Mesenchymal stem cell (in vitro differentiated cells and primary cell): ENCODE measurements at regions not wholly inside any gene's neighbourhood (a gene's known extent, or its start where the extent isn't known, plus 50 kb on each side); places are given as distances from the start of the nearest gene placed in this dataset.

Experiments used
- DNase-seq: peaks from one replicate; pipeline ENCODE4 v3.0.0-alpha.2; 2013
- H2AFZ ChIP-seq: one replicate; pipeline ENCODE4 v1.6.1; 2013; ENCODE audit warnings: low read depth, mild to moderate bottlenecking, control low read depth, inconsistent platforms, low read length, moderate library complexity
- H2AK5ac ChIP-seq: 2 replicates; pipeline ENCODE4 v1.6.1; 2013; ENCODE audit warnings: low read length, moderate library complexity, mild to moderate bottlenecking, inconsistent platforms; ENCODE audit not compliant: severe bottlenecking
- H2BK120ac ChIP-seq: one replicate; pipeline ENCODE4 v1.6.1; 2013; ENCODE audit warnings: low read depth, mild to moderate bottlenecking, inconsistent platforms, low read length, moderate library complexity
- H2BK12ac ChIP-seq, 2 experiments: one replicate each; pipeline ENCODE4 v1.6.1; 2013; ENCODE audit warnings: inconsistent platforms in 2 of 2, low read length in 2 of 2, mild to moderate bottlenecking in 2 of 2, moderate library complexity in 2 of 2, control low read depth in 1 of 2
- H2BK15ac ChIP-seq: one replicate; pipeline ENCODE4 v1.6.1; 2013; ENCODE audit warnings: mild to moderate bottlenecking, low read depth, inconsistent platforms; ENCODE audit not compliant: poor library complexity, severe bottlenecking
- H2BK5ac ChIP-seq: 2 replicates; pipeline ENCODE4 v1.6.1; 2013; ENCODE audit warnings: low read depth, mild to moderate bottlenecking, low read length, control low read depth, inconsistent platforms; ENCODE audit not compliant: poor library complexity, severe bottlenecking
- H3K14ac ChIP-seq, 2 experiments: one replicate each; pipeline ENCODE4 v1.6.1; 2013; ENCODE audit warnings: inconsistent platforms in 2 of 2, low read length in 2 of 2, control low read depth in 1 of 2, mild to moderate bottlenecking in 1 of 2, moderate library complexity in 1 of 2
- H3K18ac ChIP-seq, 2 experiments: one replicate each; pipeline ENCODE4 v1.6.1; 2013; ENCODE audit warnings: inconsistent platforms in 2 of 2, low read length in 2 of 2, control low read depth in 1 of 2, low read depth in 1 of 2, mild to moderate bottlenecking in 1 of 2
- H3K23ac ChIP-seq, 2 experiments: one replicate each; pipeline ENCODE4 v1.6.1; 2013; ENCODE audit warnings: inconsistent platforms in 2 of 2, low read length in 2 of 2, mild to moderate bottlenecking in 2 of 2, moderate library complexity in 2 of 2, control low read depth in 1 of 2
- H3K27ac ChIP-seq: 2 replicates; pipeline ENCODE4 v1.5.1; 2013; ENCODE audit warnings: mild to moderate bottlenecking, moderate library complexity, low read length, control low read depth, inconsistent platforms; ENCODE audit not compliant: poor library complexity, severe bottlenecking
- H3K27me3 ChIP-seq, 2 experiments: 2 replicates each; pipeline versions ENCODE4 v1.6.1 to v1.7.0; 2013; ENCODE audit warnings: low read length in 2 of 2, mild to moderate bottlenecking in 2 of 2, moderate library complexity in 2 of 2, control low read depth in 1 of 2, inconsistent platforms in 1 of 2; ENCODE audit not compliant: control insufficient read depth in 1 of 2, insufficient read depth in 1 of 2
- H3K36me3 ChIP-seq, 2 experiments: 2 replicates each; pipeline versions ENCODE4 v1.6.1 to v1.7.0; 2013; ENCODE audit warnings: low read length in 2 of 2, control low read depth in 1 of 2, inconsistent platforms in 1 of 2, low read depth in 1 of 2, mild to moderate bottlenecking in 1 of 2; ENCODE audit not compliant: insufficient read depth in 2 of 2, control insufficient read depth in 1 of 2
- H3K4ac ChIP-seq, 2 experiments: one replicate each; pipeline ENCODE4 v1.6.1; 2013; ENCODE audit warnings: inconsistent platforms in 2 of 2, low read length in 2 of 2, mild to moderate bottlenecking in 2 of 2, moderate library complexity in 2 of 2, control low read depth in 1 of 2, low read depth in 1 of 2
- H3K4me1 ChIP-seq: 2 replicates; pipeline ENCODE4 v1.6.1; 2013; ENCODE audit warnings: low read depth, low read length, control low read depth; ENCODE audit not compliant: control insufficient read depth, insufficient read depth
- H3K4me2 ChIP-seq: 2 replicates; pipeline ENCODE4 v1.6.1; 2013; ENCODE audit warnings: low read length, mild to moderate bottlenecking, inconsistent platforms; ENCODE audit not compliant: poor library complexity, severe bottlenecking
- H3K4me3 ChIP-seq, 2 experiments: 2 replicates each; pipeline versions ENCODE4 v1.5.1 to v1.7.0; 2013; ENCODE audit warnings: low read length in 2 of 2, mild to moderate bottlenecking in 2 of 2, control low read depth in 1 of 2, low read depth in 1 of 2; ENCODE audit not compliant: insufficient read depth in 1 of 2
- H3K79me1 ChIP-seq: replicated peaks from 2 replicates; pipeline ENCODE4 v1.6.1; 2013; ENCODE audit warnings: mild to moderate bottlenecking, control low read depth, low read length, inconsistent platforms; ENCODE audit not compliant: poor library complexity, severe bottlenecking
- H3K9ac ChIP-seq: 2 replicates; pipeline ENCODE4 v1.7.0; 2013; ENCODE audit warnings: mild to moderate bottlenecking, low read length, moderate library complexity
- H3K9me3 ChIP-seq: 2 replicates; pipeline ENCODE4 v1.7.0; 2013; ENCODE audit warnings: mild to moderate bottlenecking, low read length; ENCODE audit not compliant: control insufficient read depth
- H4K8ac ChIP-seq: one replicate; pipeline ENCODE4 v1.6.1; 2013; ENCODE audit warnings: inconsistent platforms, mild to moderate bottlenecking, low read length, moderate library complexity
- H4K91ac ChIP-seq: one replicate; pipeline ENCODE4 v1.6.1; 2013; ENCODE audit warnings: mild to moderate bottlenecking, low read length, inconsistent platforms
- WGBS: methylation state at CpG from one replicate; pipeline ENCODE4 v1.1.7; 2013; ENCODE audit warnings: mixed read lengths; 5-methylcytosine and 5-hydroxymethylcytosine counted together

GRCh38 chr13:22018076-22018835 is 347.4 kb downstream of the FGF9 start:
- DNase-seq: no peak
- Histone ChIP-seq H4K91ac (no peak overlapping the region), H3K23ac (no peak overlapping the region), H2AFZ (no peak overlapping the region), H2AK5ac (no peak overlapping the region), H3K9ac (no peak overlapping the region), H3K4me2 (no peak overlapping the region), H2BK12ac (no peak overlapping the region), H3K4me3 (no peak overlapping the region), H2BK120ac (no peak overlapping the region), H3K27me3 (no peaks in the 10 kb centered on the region), H2BK5ac (no peak overlapping the region), H2BK15ac (no peak overlapping the region), H3K4ac (no peak overlapping the region), H3K27ac (no peak overlapping the region), H3K9me3 (peaks cover 3% of the 10 kb centered on the region), H3K36me3 (no peaks in the 10 kb centered on the region), H3K18ac (no peak overlapping the region), H4K8ac (no peak overlapping the region), H3K79me1 (no peaks in the 10 kb centered on the region), H3K14ac (no peak overlapping the region), H3K4me1 (no peaks in the 10 kb centered on the region)
- WGBS: 87% methylated on average over 12 of the region's 14 CpGs

- 77% methylated on average over 4 of the region's 4 CpGs for whole genome bisulfite sequencing
- Histone ChIP-seq H3K27ac (no peak overlapping the region), H3K9me3 (peaks cover 3% of the 10 kb centered on the region), H3K36me3 (no peaks in the 10 kb centered on the region), H2AFZ (no peak overlapping the region), H3K14ac (no peak overlapping the region), H3K9ac (no peak overlapping the region), H3K27me3 (no peaks in the 10 kb centered on the region), H3K4me1 (no peaks in the 10 kb centered on the region), H2BK12ac (no peak overlapping the region), H3K4me3 (no peak overlapping the region), H3K4ac (no peak overlapping the region), H3K23ac (no peak overlapping the region), H3K4me2 (no peak overlapping the region), H2BK5ac (no peak overlapping the region), H2AK5ac (no peak overlapping the region), H4K91ac (no peak overlapping the region), H3K79me1 (no peaks in the 10 kb centered on the region), H4K8ac (no peak overlapping the region), H2BK120ac (no peak overlapping the region), H3K18ac (no peak overlapping the region), H2BK15ac (no peak overlapping the region)
- no peak for DNase-seq
Measured at GRCh38 chr13:22018836-22019210, 347.9 kb downstream of the FGF9 start.

DNA sequence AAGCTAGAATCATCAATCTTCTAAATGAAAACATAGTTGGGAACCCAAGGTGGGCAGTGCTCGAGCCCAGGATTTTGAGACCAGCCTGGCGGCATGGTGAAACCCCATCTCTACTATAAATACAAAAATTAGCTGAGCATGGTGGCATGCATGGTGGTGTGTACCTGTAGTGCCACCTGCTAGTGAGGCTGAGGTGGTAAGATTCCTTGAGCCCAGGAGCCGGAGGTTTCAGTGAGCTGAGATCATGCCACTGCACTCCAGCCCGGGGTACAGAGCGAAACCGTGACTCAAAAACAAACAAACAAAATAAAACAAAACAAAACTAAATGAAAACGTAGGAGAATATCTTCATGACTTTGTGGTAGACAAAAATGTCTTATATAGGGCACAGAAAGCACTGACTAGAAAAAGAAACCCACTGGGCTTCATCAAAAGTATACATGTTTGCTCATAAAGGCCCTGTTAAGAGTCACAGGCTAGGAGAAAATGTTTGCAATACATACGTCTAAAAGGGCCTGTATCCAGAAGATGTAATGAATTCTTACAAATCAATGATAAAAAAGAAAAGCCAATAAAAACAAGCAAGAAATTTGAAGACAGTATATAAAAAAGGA is 353.6 kb downstream of the FGF9 start:
- no peak overlapping the region for H3K23ac ChIP-seq
- no peak overlapping the region for H4K8ac ChIP-seq
- no peak overlapping the region for H3K9ac ChIP-seq
- H3K27me3 ChIP-seq: no peaks in the 10 kb centered on the region
- no peak overlapping the region for H3K27ac ChIP-seq
- no peak overlapping the region for H4K91ac ChIP-seq
- H2AK5ac ChIP-seq: no peak overlapping the region
- H3K18ac ChIP-seq: no peak overlapping the region
- no peak overlapping the region for H2BK120ac ChIP-seq
- no peak overlapping the region for H2BK12ac ChIP-seq
- H3K4me1 ChIP-seq: no peaks in the 10 kb centered on the region
- H2AFZ ChIP-seq: no peak overlapping the region
- no peak overlapping the region for H3K4me3 ChIP-seq
- no peaks in the 10 kb centered on the region for H3K36me3 ChIP-seq
- no peak overlapping the region for H3K14ac ChIP-seq
- H3K9me3 ChIP-seq: no peaks in the 10 kb centered on the region
- no peak for DNase-seq
- H3K79me1 ChIP-seq: no peaks in the 10 kb centered on the region
- H2BK5ac ChIP-seq: no peak overlapping the region
- WGBS: 93% methylated on average over 3 of the region's 8 CpGs
- no peak overlapping the region for H3K4me2 ChIP-seq
- no peak overlapping the region for H2BK15ac ChIP-seq
- no peak overlapping the region for H3K4ac ChIP-seq

DNA sequence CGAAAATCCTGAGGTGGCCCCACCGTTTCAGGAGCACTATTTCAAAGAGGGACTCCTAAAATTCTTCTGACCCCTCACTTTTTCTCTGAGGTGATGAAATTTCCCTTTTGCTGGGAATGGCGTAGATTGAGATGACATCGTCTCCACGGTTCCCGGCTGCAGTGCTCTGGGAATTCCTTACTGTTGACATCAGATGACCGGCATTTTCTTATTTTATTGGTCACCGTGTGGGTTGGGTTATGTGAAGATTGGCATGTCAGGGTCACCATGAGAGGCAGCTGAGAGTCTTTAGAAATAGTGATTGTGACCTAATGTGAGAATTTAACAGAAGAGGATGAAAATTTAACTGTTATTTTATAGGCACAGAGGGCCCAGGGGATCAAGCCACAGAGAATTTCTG is 356.7 kb downstream of the FGF9 start:
- H3K9me3 ChIP-seq: no peaks in the 10 kb centered on the region
- H3K27ac ChIP-seq: no peak overlapping the region
- H3K4ac ChIP-seq: no peak overlapping the region
- H3K79me1 ChIP-seq: no peaks in the 10 kb centered on the region
- H2BK15ac ChIP-seq: no peak overlapping the region
- no peak overlapping the region for H4K8ac ChIP-seq
- H2AFZ ChIP-seq: no peak overlapping the region
- H3K36me3 ChIP-seq: no peaks in the 10 kb centered on the region
- no peaks in the 10 kb centered on the region for H3K4me1 ChIP-seq
- no peak overlapping the region for H2BK5ac ChIP-seq
- H2BK12ac ChIP-seq: no peak overlapping the region
- no peak overlapping the region for H2AK5ac ChIP-seq
- no peak overlapping the region for H4K91ac ChIP-seq
- no peak overlapping the region for H3K4me3 ChIP-seq
- no peak overlapping the region for H2BK120ac ChIP-seq
- H3K14ac ChIP-seq: no peak overlapping the region
- H3K23ac ChIP-seq: no peak overlapping the region
- H3K18ac ChIP-seq: no peak overlapping the region
- 76% methylated on average over 8 of the region's 8 CpGs for WGBS
- H3K4me2 ChIP-seq: no peak overlapping the region
- DNase-seq: peak; percentile 5
- H3K9ac ChIP-seq: no peak overlapping the region
- peaks cover 0 to 3% of the 10 kb centered on the region in 2 experiments for H3K27me3 ChIP-seq
